IMR-90 (cell line): ENCODE measurements at regions not wholly inside any gene's neighbourhood (a gene's known extent, or its start where the extent isn't known, plus 50 kb on each side); places are given as distances from the start of the nearest gene placed in this dataset.

ENCODE experiments used
- ATAC-seq: fragments of 200-7000 bp; cut with Tn5 transposase; 2 replicates; pipeline ENCODE4 v1.9.1; 2020; ENCODE audit warnings: low read depth, mild to moderate bottlenecking, moderate library complexity
- BruUV-seq: library from RNA; stranded (reverse); fragments of 400-500 nt; replicated peaks from 2 replicates; lab custom pipeline; 2021; lab: Mats Ljungman, UMichigan
- CTCF ChIA-PET: fragments of 300-600 bp; formaldehyde crosslinking; extraction: SDS; loops from one replicate; lab custom pipeline; 2021; ENCODE audit warnings: antibody characterized with exemption; lab: Yijun Ruan, JAX
- POLR2A ChIA-PET: fragments of 300-600 bp; sonication (Branson Sonifier 250); formaldehyde crosslinking; loops from one replicate; lab custom pipeline; 2022; ENCODE audit warnings: antibody characterized with exemption; ENCODE audit not compliant: unreplicated experiment; lab: Charles Lee
- DNase-seq: peaks from one replicate; pipeline ENCODE4 v3.0.0; 2013
- H2AFZ ChIP-seq: replicated peaks from 2 replicates; pipeline ENCODE3; 2013; ENCODE audit warnings: low read length, mild to moderate bottlenecking; ENCODE audit not compliant: poor library complexity
- H2AK5ac ChIP-seq: 2 replicates; pipeline ENCODE4 v1.6.1; 2013; ENCODE audit warnings: low read depth, low read length, inconsistent platforms
- H2AK9ac ChIP-seq: replicated peaks from 2 replicates; pipeline ENCODE3; 2013; ENCODE audit warnings: mild to moderate bottlenecking, low read depth, low read length, moderate library complexity; ENCODE audit not compliant: poor library complexity
- H2BK120ac ChIP-seq: 2 replicates; pipeline ENCODE4 v1.6.1; 2013; ENCODE audit warnings: low read depth, low read length, inconsistent platforms
- H2BK15ac ChIP-seq: 3 replicates; pipeline ENCODE4 v1.6.1; 2013; ENCODE audit warnings: low read depth, low read length, inconsistent platforms
- H2BK20ac ChIP-seq: 2 replicates; pipeline ENCODE4 v1.6.1; 2013; ENCODE audit warnings: low read depth, mild to moderate bottlenecking, inconsistent platforms, low read length, moderate library complexity
- H2BK5ac ChIP-seq: 2 replicates; pipeline ENCODE4 v1.6.1; 2013; ENCODE audit warnings: mild to moderate bottlenecking, low read depth, low read length, inconsistent platforms; ENCODE audit not compliant: poor library complexity, severe bottlenecking
- H3K14ac ChIP-seq: replicated peaks from 2 replicates; pipeline ENCODE4 v1.6.1; 2013; ENCODE audit warnings: low read depth, low read length, inconsistent platforms
- H3K18ac ChIP-seq: 2 replicates; pipeline ENCODE4 v1.6.1; 2013; ENCODE audit warnings: low read depth, low read length, control low read depth
- H3K23ac ChIP-seq: 2 replicates; pipeline ENCODE4 v1.6.1; 2013; ENCODE audit warnings: low read depth, low read length, inconsistent platforms
- H3K27ac ChIP-seq: 2 replicates; pipeline ENCODE4 v1.5.1; 2013; ENCODE audit warnings: mild to moderate bottlenecking, control low read depth, low read length; ENCODE audit not compliant: insufficient read depth
- H3K27me3 ChIP-seq: 2 replicates; pipeline ENCODE4 v1.6.1; 2013; ENCODE audit warnings: low read length; ENCODE audit not compliant: control insufficient read depth, insufficient read depth
- H3K36me3 ChIP-seq: 2 replicates; pipeline ENCODE4 v1.6.1; 2013; ENCODE audit warnings: low read length, mixed read lengths; ENCODE audit not compliant: control insufficient read depth, insufficient read depth
- H3K4ac ChIP-seq: 2 replicates; pipeline ENCODE4 v1.6.1; 2013; ENCODE audit warnings: low read depth, low read length, inconsistent platforms
- H3K4me1 ChIP-seq: 2 replicates; pipeline ENCODE4 v1.6.1; 2013; ENCODE audit warnings: low read length, mixed read lengths; ENCODE audit not compliant: control insufficient read depth, insufficient read depth
- H3K4me2 ChIP-seq: 2 replicates; pipeline ENCODE4 v1.6.1; 2013; ENCODE audit warnings: low read depth, mild to moderate bottlenecking, control low read depth, low read length, moderate library complexity
- H3K4me3 ChIP-seq: 2 replicates; pipeline ENCODE4 v1.5.1; 2013; ENCODE audit warnings: low read depth, mild to moderate bottlenecking, control low read depth, low read length, moderate library complexity; ENCODE audit not compliant: insufficient read depth
- H3K56ac ChIP-seq: 2 replicates; pipeline ENCODE4 v1.6.1; 2013; ENCODE audit warnings: low read length, inconsistent platforms; ENCODE audit not compliant: insufficient read depth; ENCODE audit errors: extremely low read depth
- H3K79me1 ChIP-seq, 2 experiments: 2 replicates each; pipeline ENCODE4 v1.6.1; 2013; ENCODE audit warnings: low read length in 2 of 2, inconsistent platforms in 1 of 2, low read depth in 1 of 2
- H3K9ac ChIP-seq: 2 replicates; pipeline ENCODE4 v1.6.1; 2013; ENCODE audit warnings: low read depth, low read length, control low read depth
- H3K9me1 ChIP-seq: 2 replicates; pipeline ENCODE4 v1.6.1; 2013; ENCODE audit warnings: low read length, inconsistent platforms; ENCODE audit not compliant: insufficient read depth
- H3K9me3 ChIP-seq: 2 replicates; pipeline ENCODE4 v1.6.1; 2013; ENCODE audit warnings: low read length; ENCODE audit not compliant: control insufficient read depth, insufficient read depth
- H4K20me1 ChIP-seq: 2 replicates; pipeline ENCODE4 v1.6.1; 2013; ENCODE audit warnings: low read length, inconsistent platforms; ENCODE audit not compliant: insufficient read depth
- H4K5ac ChIP-seq: 2 replicates; pipeline ENCODE4 v1.6.1; 2013; ENCODE audit warnings: mild to moderate bottlenecking, low read depth, low read length, control low read depth
- H4K8ac ChIP-seq, 2 experiments: 2 replicates each; pipeline ENCODE4 v1.6.1; 2013; ENCODE audit warnings: low read depth in 2 of 2, low read length in 2 of 2, control low read depth in 1 of 2, inconsistent platforms in 1 of 2
- H4K91ac ChIP-seq: 2 replicates; pipeline ENCODE4 v1.6.1; 2013; ENCODE audit warnings: low read depth, low read length, inconsistent platforms; ENCODE audit not compliant: insufficient read depth
- CEBPB ChIP-seq: IDR thresholded peaks from 2 replicates; pipeline ENCODE4 v1.6.1; 2012; ENCODE audit warnings: low read depth, low read length, improper control_type of control experiment
- CHD1 ChIP-seq: IDR thresholded peaks from 2 replicates; pipeline ENCODE4 v1.6.1; 2012; ENCODE audit warnings: low read depth, low read length, improper control_type of control experiment
- FOS ChIP-seq: fragments of 150-350 bp; IDR thresholded peaks from 2 replicates; pipeline ENCODE4 v1.6.1; 2016; ENCODE audit warnings: low read depth, low read length
- MXI1 ChIP-seq: IDR thresholded peaks from 2 replicates; pipeline ENCODE4 v1.6.1; 2012; ENCODE audit warnings: low read depth, mild to moderate bottlenecking, low read length, moderate library complexity, borderline replicate concordance
- NFE2L2 ChIP-seq: fragments of 150-350 bp; IDR thresholded peaks from 2 replicates; pipeline ENCODE4 v1.6.1; 2016; ENCODE audit warnings: low read depth, mild to moderate bottlenecking, low read length
- RAD21 ChIP-seq: IDR thresholded peaks from 2 replicates; pipeline ENCODE4 v1.6.1; 2012; ENCODE audit warnings: low read length, improper control_type of control experiment
- RFX5 ChIP-seq: IDR thresholded peaks from 2 replicates; pipeline ENCODE4 v1.8.0; 2012; ENCODE audit warnings: low read depth, mild to moderate bottlenecking, low read length, moderate library complexity
- SMC3 ChIP-seq: fragments of 150-350 bp; IDR thresholded peaks from 2 replicates; pipeline ENCODE4 v1.6.1; 2016; ENCODE audit warnings: low read depth, mild to moderate bottlenecking, antibody characterized with exemption, low read length, moderate library complexity
- USF2 ChIP-seq: fragments of 150-350 bp; IDR thresholded peaks from 2 replicates; pipeline ENCODE4 v1.6.1; 2017; ENCODE audit warnings: mild to moderate bottlenecking, antibody characterized with exemption, low read length, low read depth
- WGBS, 2 experiments: methylation state at CpG; one replicate each; pipeline versions ENCODE4 v1.1.5 to v1.1.7; 2013; ENCODE audit warnings: missing lambda C conversion rate in 2 of 2; ENCODE audit not compliant: insufficient read length in 1 of 2; ENCODE audit errors: extremely low coverage in 2 of 2; 5-methylcytosine and 5-hydroxymethylcytosine counted together
- dilution Hi-C: fragments of 300-500 bp; cut with HindIII; formaldehyde crosslinking; loops from one replicate; pipeline ENCODE4 v1.14.3; 2018; ENCODE audit warnings: low sequenced_read_pairs; ENCODE audit not compliant: unreplicated experiment
- in situ Hi-C: fragments of 300-500 bp; cut with MboI; formaldehyde crosslinking; loops from 3 replicates; pipeline ENCODE4 v1.14.3; 2019; ENCODE audit warnings: low sequenced_read_pairs, inconsistent platforms, mixed read lengths
- intact Hi-C: fragments of 100-400 bp; cut with micrococcal nuclease; formaldehyde crosslinking; loops from 2 replicates; pipeline ENCODE4 v1.10.0; 2022

GRCh38 chr21:35411434-35411833 is 362.3 kb upstream of the RUNX1 start:
- no peak overlapping the region for H3K27ac ChIP-seq
- no peaks in the 10 kb centered on the region for H3K9me3 ChIP-seq
- peaks cover 2% of the 10 kb centered on the region; the same call in 1 of the 2 replicates for H3K4me1 ChIP-seq
- in situ Hi-C loops: loop anchor here (25.0 kb wide), 1 partner anchor 674 kb away; no protein-coding TSS in a partner anchor
- no peak overlapping the region for H2AK5ac ChIP-seq
- dilution Hi-C loops: no loop called here
- no peak for ATAC-seq
- no peak overlapping the region for H3K9ac ChIP-seq
- H3K56ac ChIP-seq: no peak overlapping the region
- H4K8ac ChIP-seq: no peak overlapping the region
- no peak overlapping the region for H2BK120ac ChIP-seq
- no peak overlapping the region for H2BK5ac ChIP-seq
- H4K91ac ChIP-seq: no peak overlapping the region
- WGBS, 2 experiments: 100% methylated on average over 1 of the region's 11 CpGs; no CpG with 5 or more reads in 1 of the 2 experiments
- H2BK20ac ChIP-seq: no peak overlapping the region
- H2AK9ac ChIP-seq: no peak overlapping the region
- H3K79me1 ChIP-seq: no peaks in the 10 kb centered on the region
- DNase-seq: no peak
- no peak overlapping the region for H3K4me3 ChIP-seq
- no peak overlapping the region for H3K23ac ChIP-seq
- intact Hi-C loops: loop anchor here (10.0 kb wide), 1 partner anchor 203 kb away; no protein-coding TSS in a partner anchor
- no peaks in the 10 kb centered on the region for H3K27me3 ChIP-seq
- ChIA-PET CTCF (no interaction called here), POLR2A (no interaction called here)
- 0 out of 2 replicates have a peak, but pooled peaks cover 2% of the 10 kb centered on the region for H3K9me1 ChIP-seq
- no peak overlapping the region for H3K18ac ChIP-seq
- no peaks in the 10 kb centered on the region for H3K36me3 ChIP-seq
- TF ChIP-seq NFE2L2 (no peak), RFX5 (no peak), RAD21 (no peak), MXI1 (no peak), CHD1 (no peak), SMC3 (no peak), CEBPB (no peak), USF2 (no peak), FOS (no peak)
- no peak overlapping the region for H4K5ac ChIP-seq
- BruUV-seq: no TSS peak
- no peak overlapping the region for H3K4ac ChIP-seq
- H2BK15ac ChIP-seq: no peak overlapping the region
- no peak overlapping the region for H2AFZ ChIP-seq
- H3K4me2 ChIP-seq: no peak overlapping the region
- H4K20me1 ChIP-seq: no peaks in the 10 kb centered on the region
- no peak overlapping the region for H3K14ac ChIP-seq
